D721Med (cell line): ENCODE measurements at regions not wholly inside any gene's neighbourhood (a gene's known extent, or its start where the extent isn't known, plus 50 kb on each side); places are given as distances from the start of the nearest gene placed in this dataset.

Source experiments
- DNase-seq: peaks from one replicate; pipeline ENCODE4 v3.0.0; 2011; ENCODE audit warnings: low spot score; ENCODE audit not compliant: insufficient read length
- FAIRE-seq: peaks from 2 replicates; lab custom pipeline; 2011; peaks lifted over from hg19 to GRCh38; lab: Jason Lieb, UNC
- TF ChIP-seq, protein P1 (sequence below): IDR thresholded peaks from 2 replicates; pipeline ENCODE4 v1.5.1; 2012; ENCODE audit warnings: mild to moderate bottlenecking, control low read depth; ENCODE audit not compliant: insufficient read depth; ENCODE audit errors: missing control alignments

DNA sequence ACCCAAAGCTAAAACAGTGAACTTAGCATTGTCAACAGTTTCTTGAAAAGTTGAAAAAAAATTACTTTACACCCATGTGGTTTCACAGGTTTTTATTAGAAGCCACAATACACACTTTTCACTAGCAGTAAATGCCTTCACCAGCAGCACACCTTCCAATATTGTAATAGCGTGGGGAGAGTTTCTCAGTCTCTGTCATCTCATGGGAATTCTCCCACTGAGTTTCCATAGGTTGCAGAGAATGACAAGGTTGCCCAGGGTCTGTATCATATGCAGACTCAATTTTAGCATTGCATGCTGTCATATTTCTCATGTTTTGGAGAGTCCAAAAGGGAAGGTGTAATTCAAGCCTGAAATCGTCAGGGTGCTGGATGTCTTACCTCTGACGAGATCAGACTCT, 486.1 kb upstream of the TENM3 start:
- DNase-seq (no peak), FAIRE-seq (no peak)
- TF ChIP-seq, protein P1, sequence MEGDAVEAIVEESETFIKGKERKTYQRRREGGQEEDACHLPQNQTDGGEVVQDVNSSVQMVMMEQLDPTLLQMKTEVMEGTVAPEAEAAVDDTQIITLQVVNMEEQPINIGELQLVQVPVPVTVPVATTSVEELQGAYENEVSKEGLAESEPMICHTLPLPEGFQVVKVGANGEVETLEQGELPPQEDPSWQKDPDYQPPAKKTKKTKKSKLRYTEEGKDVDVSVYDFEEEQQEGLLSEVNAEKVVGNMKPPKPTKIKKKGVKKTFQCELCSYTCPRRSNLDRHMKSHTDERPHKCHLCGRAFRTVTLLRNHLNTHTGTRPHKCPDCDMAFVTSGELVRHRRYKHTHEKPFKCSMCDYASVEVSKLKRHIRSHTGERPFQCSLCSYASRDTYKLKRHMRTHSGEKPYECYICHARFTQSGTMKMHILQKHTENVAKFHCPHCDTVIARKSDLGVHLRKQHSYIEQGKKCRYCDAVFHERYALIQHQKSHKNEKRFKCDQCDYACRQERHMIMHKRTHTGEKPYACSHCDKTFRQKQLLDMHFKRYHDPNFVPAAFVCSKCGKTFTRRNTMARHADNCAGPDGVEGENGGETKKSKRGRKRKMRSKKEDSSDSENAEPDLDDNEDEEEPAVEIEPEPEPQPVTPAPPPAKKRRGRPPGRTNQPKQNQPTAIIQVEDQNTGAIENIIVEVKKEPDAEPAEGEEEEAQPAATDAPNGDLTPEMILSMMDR = no peak

DNA sequence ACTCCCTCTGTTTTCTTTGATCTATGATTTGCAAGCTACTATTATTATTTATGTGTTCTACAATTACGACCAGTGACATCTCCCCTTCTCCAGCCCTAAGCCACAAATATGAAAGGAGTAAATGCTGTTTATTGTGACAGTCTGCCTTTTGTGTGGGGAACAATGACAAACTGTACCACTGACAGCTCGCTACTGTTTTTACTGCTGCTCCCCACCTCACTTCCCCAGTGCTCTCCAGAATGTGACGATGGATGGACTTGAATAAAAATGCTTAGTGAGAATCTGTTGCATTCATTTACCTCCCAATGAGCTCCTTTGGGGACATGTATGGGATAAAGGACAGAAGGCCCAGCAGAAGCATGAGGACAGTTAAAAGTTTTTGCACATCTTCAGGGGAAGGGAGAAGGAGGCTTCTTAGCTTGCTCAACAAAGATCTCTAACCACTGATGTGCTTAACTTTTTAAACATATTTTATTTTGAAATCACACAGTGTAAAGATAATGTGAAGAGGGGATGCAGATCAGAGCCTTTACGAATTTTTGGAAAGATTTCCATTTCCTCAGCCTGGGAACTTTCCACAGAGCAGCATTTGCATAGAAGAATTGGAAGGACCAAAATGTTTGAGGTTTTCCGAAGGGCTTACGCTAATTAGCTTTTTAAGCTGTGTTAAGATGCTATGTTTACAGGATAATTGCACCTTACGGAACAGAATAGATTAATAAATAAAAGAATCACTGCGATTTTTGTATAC, 485.1 kb upstream of the TENM3 start:
- DNase-seq = no peak
- no peak for FAIRE-seq
- TF ChIP-seq, protein P1 = no peak

DNA sequence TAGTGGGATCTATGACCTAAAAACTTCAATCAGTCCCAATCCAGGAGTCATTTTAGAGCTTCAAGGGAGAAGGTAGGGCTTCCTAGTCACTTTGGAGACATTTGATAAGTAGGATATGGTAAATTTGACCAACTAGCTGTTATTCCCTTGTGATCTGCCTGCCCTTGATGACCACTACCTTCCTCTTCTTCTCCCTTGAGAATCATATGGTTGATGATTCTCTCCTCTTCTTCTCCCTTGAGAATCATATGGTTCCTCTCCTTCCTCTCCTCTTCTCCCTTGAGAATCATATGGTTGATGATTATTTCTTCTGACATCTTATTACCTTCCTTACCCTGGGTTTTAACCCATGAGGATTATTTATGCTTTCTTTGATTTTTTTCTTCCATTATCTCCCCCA, 482.6 kb upstream of the TENM3 start:
- DNase-seq = no peak
- TF ChIP-seq, protein P1 = no peak
- peak; percentile 16 for FAIRE-seq

DNA sequence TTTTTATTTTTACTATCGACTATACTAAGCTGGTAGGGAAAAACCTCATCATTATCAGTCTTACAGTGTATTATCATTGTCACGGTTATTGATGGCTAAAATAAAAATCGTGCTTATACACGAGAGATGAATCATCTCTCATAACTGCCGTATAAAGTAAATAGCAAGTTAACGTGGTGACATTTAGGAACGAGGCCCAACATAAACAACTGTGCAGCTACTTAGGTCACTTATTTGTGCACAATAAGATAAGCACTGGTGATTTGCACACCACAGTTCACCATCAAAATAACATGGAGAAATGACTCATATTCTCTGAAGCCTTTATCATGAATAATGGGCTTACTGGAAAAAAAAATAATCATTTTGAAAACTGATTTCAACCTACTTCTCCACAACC, 482.0 kb upstream of the TENM3 start:
- DNase-seq (no peak), FAIRE-seq (no peak)
- TF ChIP-seq, protein P1 = no peak

DNA sequence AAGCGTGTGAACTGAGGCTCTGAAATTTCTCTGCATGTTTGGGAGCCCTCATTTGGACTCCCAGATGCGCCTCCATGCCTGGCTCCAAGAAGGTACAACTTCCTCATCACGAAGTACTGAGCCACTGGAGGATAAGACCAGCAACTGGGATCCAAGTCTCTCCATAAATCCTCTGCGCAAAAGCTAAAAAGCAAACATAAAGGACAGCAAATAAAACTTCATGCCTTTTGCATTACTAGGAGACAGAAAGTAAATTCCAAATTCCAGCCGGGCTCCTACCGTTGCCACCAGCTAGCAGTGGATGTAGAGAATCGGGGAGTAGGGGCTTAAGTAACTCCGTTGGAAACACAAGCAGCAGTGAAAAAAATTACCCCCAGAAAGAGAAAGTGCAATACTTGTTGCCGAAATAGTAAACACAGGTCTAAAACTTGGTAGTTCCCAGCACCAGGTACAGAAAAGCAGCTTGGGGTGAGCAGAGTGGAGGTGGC, 477.1 kb upstream of the TENM3 start:
- FAIRE-seq = no peak
- no peak for DNase-seq
- TF ChIP-seq, protein P1 = no peak

DNA sequence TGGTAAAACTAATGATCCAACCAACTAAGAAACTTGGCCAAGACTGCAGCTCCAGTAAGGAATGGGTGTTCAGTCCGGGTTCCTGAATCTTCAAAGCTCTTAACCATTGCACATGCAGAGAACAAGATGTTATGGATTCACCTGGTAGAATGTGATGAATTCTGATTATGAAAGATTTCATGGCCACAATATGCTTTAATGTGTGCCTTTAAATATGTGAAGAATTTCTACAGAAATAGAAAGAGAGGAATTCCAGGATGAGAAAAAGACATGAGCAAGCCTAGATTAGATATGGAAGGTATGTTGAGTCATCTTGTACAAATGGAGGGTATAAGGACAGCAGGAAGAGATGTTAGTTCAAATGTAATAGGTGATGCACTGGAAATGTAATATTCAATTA, 472.2 kb upstream of the TENM3 start:
- FAIRE-seq (no peak), DNase-seq (no peak)
- TF ChIP-seq, protein P1 = no peak

DNA sequence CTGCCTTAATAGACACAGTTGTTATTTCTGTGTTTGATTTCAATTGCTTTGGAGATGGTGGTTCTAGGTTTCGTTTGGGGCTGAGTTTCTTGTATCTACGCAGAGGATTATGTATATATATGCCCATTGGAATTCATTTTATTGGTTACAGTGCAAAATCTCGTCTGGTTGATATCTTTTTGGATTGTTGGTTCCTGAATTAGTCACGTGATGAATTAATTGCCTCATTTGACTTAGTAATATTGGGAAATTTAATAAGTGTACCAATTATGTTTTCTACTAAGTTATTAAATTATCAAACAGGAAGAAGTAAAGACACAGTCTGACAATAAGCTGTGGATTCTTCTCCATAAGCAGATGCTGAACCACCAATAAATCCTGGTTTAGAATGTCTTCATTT, 467.9 kb upstream of the TENM3 start:
- no peak for DNase-seq
- FAIRE-seq = no peak
- TF ChIP-seq, protein P1 = no peak
